Lower leg skin (tissue), 3 donors: ENCODE measurements at regions not wholly inside any gene's neighbourhood (a gene's known extent, or its start where the extent isn't known, plus 50 kb on each side); places are given as distances from the start of the nearest gene placed in this dataset.

Source experiments
- CTCF ChIP-seq, 3 donors: fragments of 450-650 bp; IDR thresholded peaks; one replicate each; pipeline ENCODE4 v1.5.1; 2016; ENCODE audit warnings: antibody characterized with exemption in 3 of 3, mild to moderate bottlenecking in 3 of 3, moderate library complexity in 2 of 3
- POLR2A ChIP-seq, 2 donors: fragments of 450-650 bp; IDR thresholded peaks; one replicate each; pipeline ENCODE4 v1.6.1; 2016 to 2017; ENCODE audit warnings: antibody characterized with exemption in 2 of 2, mild to moderate bottlenecking in 1 of 2, moderate library complexity in 1 of 2

DNA sequence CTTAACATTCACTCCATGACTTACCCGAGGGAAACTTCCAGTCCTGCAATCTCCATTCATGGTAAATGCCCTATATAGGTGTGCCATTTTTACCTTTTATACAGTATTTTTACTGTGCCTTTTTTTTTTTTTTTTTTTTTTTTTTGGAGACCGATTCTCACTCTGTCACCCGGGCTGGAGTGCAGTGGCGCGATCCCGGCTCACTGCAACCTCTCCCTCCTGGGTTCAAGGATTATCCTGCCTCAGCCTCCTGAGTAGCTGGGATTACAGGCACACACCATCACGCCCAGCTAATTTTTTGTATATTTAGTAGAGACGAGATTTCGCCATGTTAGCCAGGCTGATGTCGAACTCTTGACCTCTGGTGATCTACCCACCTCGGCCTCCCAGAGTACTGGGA is 124.4 kb upstream of the PLPPR4 start:
- TF ChIP-seq CTCF (IDR thresholded peaks at IDR 0.05) = no peak
- TF ChIP-seq POLR2A (IDR thresholded peaks at IDR 0.05) = no peak
